Heart left ventricle (tissue), 13 donors: ENCODE measurements at regions not wholly inside any gene's neighbourhood (a gene's known extent, or its start where the extent isn't known, plus 50 kb on each side); places are given as distances from the start of the nearest gene placed in this dataset.

Experiments
- CTCF ChIP-seq, 12 donors: fragments of 200-600 bp; sonication (generic) in 4 of 12; IDR thresholded peaks; one replicate each; pipeline versions ENCODE4 v1.5.0 to v1.8.0; 2018 to 2022; ENCODE audit warnings: antibody characterized with exemption in 12 of 12, mild to moderate bottlenecking in 5 of 12
- POLR2A ChIP-seq, 2 donors: fragments of 450-650 bp; IDR thresholded peaks; one replicate each; pipeline ENCODE4 v1.6.1; 2017; ENCODE audit warnings: antibody characterized with exemption in 2 of 2, mild to moderate bottlenecking in 2 of 2, moderate library complexity in 2 of 2
- donor health status: ischemic (EF 13 %, LVEDD 7.1; RV severe dilation, severe dysfunction).
- donor health status: DM: no; HTN: yes; CAD: no.
- donor health status: DM: no; HTN: no; CAD: no.
- donor health status: ischemic (EF 25% LVEDD 6.9; RV normal size, moderate dysfunction).
- donor health status: ischemic (EF 25% LVEDD 5.7; RV mildly dilated, moderate dysfunction).
- donor health status: ischemic (EF 35%, LVEDD 5.7; RV mildly dilated, moderate dysfunction).
- donor health status: nonischemic (EF 11% LVEDD 7.7; RV severe dilation, severe dysfunction).
- donor health status: DM: yes; HTN: yes; CAD: no.
- donor health status: PGD.
- donor health status: ischemic (EF 29% LVEDD 5.4; RV normal size, mild dysfunction).
- donor health status: nonischemic (EF 23%, LVEDD 6.1; RV moderate dilation, normal function).

- TF ChIP-seq CTCF (IDR thresholded peaks at IDR 0.05): no peak
- no peak for TF ChIP-seq POLR2A (IDR thresholded peaks at IDR 0.05)
These were observed 927.5 kb upstream of the INTU start for GRCh38 chr4:126705266-126705665.
